HL-60 (cell line): ENCODE measurements at regions not wholly inside any gene's neighbourhood (a gene's known extent, or its start where the extent isn't known, plus 50 kb on each side); places are given as distances from the start of the nearest gene placed in this dataset.

ENCODE experiments used
- GABPA ChIP-seq: IDR thresholded peaks from 2 replicates; pipeline ENCODE4 v1.6.1; 2012; ENCODE audit warnings: low read depth
- POLR2AphosphoS5 ChIP-seq: IDR thresholded peaks from 2 replicates; pipeline ENCODE4 v1.6.1; 2012; ENCODE audit warnings: low read depth
- SPI1 ChIP-seq: IDR thresholded peaks from 2 replicates; pipeline ENCODE4 v1.6.1; 2012; ENCODE audit warnings: low read depth, mild to moderate bottlenecking, borderline replicate concordance
- TF ChIP-seq, protein P1 (sequence below): IDR thresholded peaks from one replicate; pipeline ENCODE4 v1.5.1; 2011; ENCODE audit warnings: low read length, control low read depth, inconsistent platforms; ENCODE audit not compliant: insufficient read depth
- TF ChIP-seq, protein P2 (sequence below): IDR thresholded peaks from 2 replicates; pipeline ENCODE4 v1.6.1; 2012; ENCODE audit warnings: low read depth; ENCODE audit not compliant: insufficient replicate concordance

DNA sequence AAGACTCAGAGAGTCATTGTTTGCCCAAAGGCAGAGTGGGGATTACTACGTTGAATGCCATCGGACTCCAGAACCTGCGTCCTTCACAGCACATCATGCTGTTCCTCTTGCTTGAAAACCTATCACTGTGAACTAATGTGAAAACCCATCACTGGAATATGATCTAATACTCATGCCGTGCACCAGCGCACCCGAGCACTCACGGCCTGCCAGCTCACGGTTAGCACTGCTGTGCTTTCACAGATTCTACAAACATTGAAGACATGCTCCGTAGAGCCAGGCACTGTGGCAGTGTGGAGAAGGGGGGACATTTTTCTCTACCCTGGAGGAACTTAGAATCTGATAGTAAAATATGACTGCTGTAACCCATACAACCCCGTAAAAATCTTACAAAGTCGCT, 350.4 kb downstream of the C16orf95 start:
- TF ChIP-seq GABPA (no peak), POLR2AphosphoS5 (no peak), SPI1 (no peak)
- TF ChIP-seq, protein P1, sequence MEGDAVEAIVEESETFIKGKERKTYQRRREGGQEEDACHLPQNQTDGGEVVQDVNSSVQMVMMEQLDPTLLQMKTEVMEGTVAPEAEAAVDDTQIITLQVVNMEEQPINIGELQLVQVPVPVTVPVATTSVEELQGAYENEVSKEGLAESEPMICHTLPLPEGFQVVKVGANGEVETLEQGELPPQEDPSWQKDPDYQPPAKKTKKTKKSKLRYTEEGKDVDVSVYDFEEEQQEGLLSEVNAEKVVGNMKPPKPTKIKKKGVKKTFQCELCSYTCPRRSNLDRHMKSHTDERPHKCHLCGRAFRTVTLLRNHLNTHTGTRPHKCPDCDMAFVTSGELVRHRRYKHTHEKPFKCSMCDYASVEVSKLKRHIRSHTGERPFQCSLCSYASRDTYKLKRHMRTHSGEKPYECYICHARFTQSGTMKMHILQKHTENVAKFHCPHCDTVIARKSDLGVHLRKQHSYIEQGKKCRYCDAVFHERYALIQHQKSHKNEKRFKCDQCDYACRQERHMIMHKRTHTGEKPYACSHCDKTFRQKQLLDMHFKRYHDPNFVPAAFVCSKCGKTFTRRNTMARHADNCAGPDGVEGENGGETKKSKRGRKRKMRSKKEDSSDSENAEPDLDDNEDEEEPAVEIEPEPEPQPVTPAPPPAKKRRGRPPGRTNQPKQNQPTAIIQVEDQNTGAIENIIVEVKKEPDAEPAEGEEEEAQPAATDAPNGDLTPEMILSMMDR, result no peak
- TF ChIP-seq, protein P2, sequence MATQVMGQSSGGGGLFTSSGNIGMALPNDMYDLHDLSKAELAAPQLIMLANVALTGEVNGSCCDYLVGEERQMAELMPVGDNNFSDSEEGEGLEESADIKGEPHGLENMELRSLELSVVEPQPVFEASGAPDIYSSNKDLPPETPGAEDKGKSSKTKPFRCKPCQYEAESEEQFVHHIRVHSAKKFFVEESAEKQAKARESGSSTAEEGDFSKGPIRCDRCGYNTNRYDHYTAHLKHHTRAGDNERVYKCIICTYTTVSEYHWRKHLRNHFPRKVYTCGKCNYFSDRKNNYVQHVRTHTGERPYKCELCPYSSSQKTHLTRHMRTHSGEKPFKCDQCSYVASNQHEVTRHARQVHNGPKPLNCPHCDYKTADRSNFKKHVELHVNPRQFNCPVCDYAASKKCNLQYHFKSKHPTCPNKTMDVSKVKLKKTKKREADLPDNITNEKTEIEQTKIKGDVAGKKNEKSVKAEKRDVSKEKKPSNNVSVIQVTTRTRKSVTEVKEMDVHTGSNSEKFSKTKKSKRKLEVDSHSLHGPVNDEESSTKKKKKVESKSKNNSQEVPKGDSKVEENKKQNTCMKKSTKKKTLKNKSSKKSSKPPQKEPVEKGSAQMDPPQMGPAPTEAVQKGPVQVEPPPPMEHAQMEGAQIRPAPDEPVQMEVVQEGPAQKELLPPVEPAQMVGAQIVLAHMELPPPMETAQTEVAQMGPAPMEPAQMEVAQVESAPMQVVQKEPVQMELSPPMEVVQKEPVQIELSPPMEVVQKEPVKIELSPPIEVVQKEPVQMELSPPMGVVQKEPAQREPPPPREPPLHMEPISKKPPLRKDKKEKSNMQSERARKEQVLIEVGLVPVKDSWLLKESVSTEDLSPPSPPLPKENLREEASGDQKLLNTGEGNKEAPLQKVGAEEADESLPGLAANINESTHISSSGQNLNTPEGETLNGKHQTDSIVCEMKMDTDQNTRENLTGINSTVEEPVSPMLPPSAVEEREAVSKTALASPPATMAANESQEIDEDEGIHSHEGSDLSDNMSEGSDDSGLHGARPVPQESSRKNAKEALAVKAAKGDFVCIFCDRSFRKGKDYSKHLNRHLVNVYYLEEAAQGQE, result no peak
